HG03565 (cell line): ENCODE measurements at regions not wholly inside any gene's neighbourhood (a gene's known extent, or its start where the extent isn't known, plus 50 kb on each side); places are given as distances from the start of the nearest gene placed in this dataset.

Experiments
- ATAC-seq: cut with Tn5 transposase; IDR thresholded peaks from one replicate; pipeline ENCODE4 v1.9.1; 2021; ENCODE audit warnings: mild to moderate bottlenecking, moderate library complexity; ENCODE audit not compliant: unreplicated experiment

GRCh38 chr6:63521475-63522210 lies 50.6 kb upstream of the LOC128125822 start:
- ATAC-seq: no peak
